B cell (primary cell): ENCODE measurements at regions not wholly inside any gene's neighbourhood (a gene's known extent, or its start where the extent isn't known, plus 50 kb on each side); places are given as distances from the start of the nearest gene placed in this dataset.
A peak's percentile ranks its signal among the peaks of the same experiment; 100 is the strongest.

Experiments
- ATAC-seq: fragments of 200-7000 bp; cut with Tn5 transposase; one replicate; pipeline ENCODE4 v1.10.0; 2021; ENCODE audit warnings: low read depth, mild to moderate bottlenecking, moderate number of reproducible peaks, moderate library complexity
- CTCF ChIA-PET: fragments of 350-600 bp; sonication (Branson Sonifier 250); formaldehyde crosslinking; loops from one replicate; lab custom pipeline; 2021; ENCODE audit warnings: antibody characterized with exemption, inconsistent platforms; lab: Charles Lee
- POLR2A ChIA-PET: fragments of 350-600 bp; sonication (Branson Sonifier 250); formaldehyde crosslinking; loops from one replicate; lab custom pipeline; 2021; ENCODE audit warnings: antibody characterized with exemption; lab: Charles Lee
- DNase-seq: peaks from one replicate; pipeline ENCODE4 v3.0.0; 2013
- H2AFZ ChIP-seq: 2 replicates; pipeline ENCODE4 v1.6.1; 2012; ENCODE audit warnings: mild to moderate bottlenecking, low read depth, low read length; ENCODE audit not compliant: insufficient read depth, poor library complexity, severe bottlenecking
- H3K27ac ChIP-seq, 2 donors: 1 replicate in 1 of 2; 2 replicates in 1 of 2; pipeline ENCODE4 v1.5.1; 2012 to 2013; ENCODE audit warnings: low read length in 2 of 2, mild to moderate bottlenecking in 2 of 2, moderate library complexity in 1 of 2
- H3K27me3 ChIP-seq, 4 experiments: fragments of 200-600 bp in 1 of 4; sonication (generic) in 1 of 4; replicated peaks in 1 of 4; 1 replicate in 2 of 4; 2 replicates in 2 of 4; pipeline versions ENCODE4 v1.6.1 to v1.7.0; 2013 to 2016; ENCODE audit warnings: low read length in 3 of 4, mild to moderate bottlenecking in 2 of 4, mixed read lengths in 1 of 4, moderate library complexity in 1 of 4; ENCODE audit not compliant: insufficient read depth in 4 of 4, control insufficient read depth in 3 of 4; ENCODE audit errors: control extremely low read depth in 1 of 4
- H3K36me3 ChIP-seq, 2 experiments: replicated peaks in 1 of 2; 1 replicate in 1 of 2; 2 replicates in 1 of 2; pipeline versions ENCODE4 v1.6.1 to v1.7.1; 2013; ENCODE audit warnings: low read length in 1 of 2; ENCODE audit not compliant: insufficient read depth in 2 of 2, control insufficient read depth in 1 of 2; ENCODE audit errors: control extremely low read depth in 1 of 2, extremely low read depth in 1 of 2
- H3K4me1 ChIP-seq, 2 donors: fragments of 200-600 bp in 1 of 2; sonication (generic) in 1 of 2; 1 replicate in 1 of 2; 2 replicates in 1 of 2; pipeline versions ENCODE4 v1.5.1 to v1.6.1; 2013 to 2017; ENCODE audit warnings: low read length in 2 of 2; ENCODE audit not compliant: control insufficient read depth in 2 of 2, insufficient read depth in 2 of 2
- H3K4me2 ChIP-seq: replicated peaks from 2 replicates; pipeline ENCODE3; 2012; ENCODE audit warnings: mild to moderate bottlenecking, low read depth, low read length; ENCODE audit not compliant: poor library complexity, severe bottlenecking
- H3K4me3 ChIP-seq, 5 experiments: fragments of 200-600 bp in 1 of 5; sonication (generic) in 1 of 5; 1 replicate in 3 of 5; 2 replicates in 2 of 5; pipeline versions ENCODE4 v1.5.1 to v1.7.0; 2011 to 2016; ENCODE audit warnings: low read length in 4 of 5, mild to moderate bottlenecking in 4 of 5, low read depth in 2 of 5, control low read depth in 1 of 5, moderate library complexity in 1 of 5; ENCODE audit not compliant: insufficient read depth in 1 of 5; ENCODE audit errors: control extremely low read depth in 1 of 5, extremely low read depth in 1 of 5
- H3K79me2 ChIP-seq: fragments of 200-600 bp; sonication (generic); one replicate; pipeline ENCODE4 v1.6.0; 2016; ENCODE audit warnings: low read length; ENCODE audit not compliant: control insufficient read depth, insufficient read depth
- H3K9ac ChIP-seq: fragments of 200-600 bp; sonication (generic); 2 replicates; pipeline ENCODE4 v1.6.1; 2017; ENCODE audit warnings: mild to moderate bottlenecking, low read length, moderate library complexity
- H3K9me3 ChIP-seq, 3 donors: one replicate each; pipeline versions ENCODE4 v1.6.1 to v1.7.1; 2013; ENCODE audit warnings: low read length in 2 of 3; ENCODE audit not compliant: control insufficient read depth in 2 of 3, insufficient read depth in 1 of 3; ENCODE audit errors: control extremely low read depth in 1 of 3
- H4K20me1 ChIP-seq: 2 replicates; pipeline ENCODE4 v1.6.0; 2012; ENCODE audit warnings: mild to moderate bottlenecking, low read length; ENCODE audit not compliant: insufficient read depth, control insufficient read depth, poor library complexity, severe bottlenecking
- H3K27ac Mint-ChIP-seq: one replicate; pipeline ENCODE4 v1.8.0; 2021; ENCODE audit warnings: mixed read lengths
- H3K27me3 Mint-ChIP-seq: one replicate; pipeline ENCODE4 v1.8.0; 2021; ENCODE audit warnings: mixed read lengths
- H3K4me1 Mint-ChIP-seq: one replicate; pipeline ENCODE4 v1.8.0; 2021; ENCODE audit warnings: mixed read lengths
- H3K4me3 Mint-ChIP-seq: one replicate; pipeline ENCODE4 v1.8.0; 2021; ENCODE audit warnings: mixed read lengths
- H3K9me3 Mint-ChIP-seq: one replicate; pipeline ENCODE4 v1.8.0; 2022; ENCODE audit warnings: mixed read lengths; ENCODE audit not compliant: insufficient read depth
- CTCF ChIP-seq: fragments of 200-600 bp; IDR thresholded peaks from one replicate; pipeline ENCODE4 v1.8.0; 2022; ENCODE audit warnings: antibody characterized with exemption, mild to moderate bottlenecking
- EZH2 ChIP-seq: IDR thresholded peaks from 2 replicates; pipeline ENCODE4 v1.6.1; 2012; ENCODE audit warnings: borderline replicate concordance, low read depth, mild to moderate bottlenecking, moderate library complexity, low read length; ENCODE audit not compliant: insufficient read depth, poor library complexity, severe bottlenecking
- WGBS: methylation state at CpG from one replicate; pipeline ENCODE4 v1.1.5; 2013; ENCODE audit warnings: missing lambda C conversion rate; ENCODE audit not compliant: insufficient coverage; 5-methylcytosine and 5-hydroxymethylcytosine counted together
- intact Hi-C: fragments of 100-400 bp; cut with micrococcal nuclease; formaldehyde crosslinking; loops from one replicate; pipeline ENCODE4 v1.10.0; 2022

GRCh38 chr4:11106190-11106589 lies 322.5 kb downstream of the HS3ST1 start:
- no peak for DNase-seq
- Histone ChIP-seq H3K4me1 (peaks cover 15 to 16% of the 10 kb centered on the region in 2 donors), H3K79me2 (no peaks in the 10 kb centered on the region), H4K20me1 (no peaks in the 10 kb centered on the region), H3K27ac (peak overlapping the region in 1 of 2 donors; percentile 19), H3K36me3 (no peaks in the 10 kb centered on the region), H3K4me3 (no peak overlapping the region), H2AFZ (peak overlapping the region; percentile 40), H3K4me2 (no peak overlapping the region), H3K27me3 (no peaks in the 10 kb centered on the region), H3K9me3 (peaks cover 0 to 7% (median 3%) of the 10 kb centered on the region in 3 donors), H3K9ac (no peak overlapping the region)
- POLR2A ChIA-PET: interaction anchor here (0.6 kb wide), 1 partner anchor 33 kb away, joined by 4 read pairs; no protein-coding TSS in a partner anchor
- ATAC-seq: no peak
- H3K4me1 Mint-ChIP-seq: peaks cover 45% of the 10 kb centered on the region
- CTCF ChIA-PET: no interaction called here
- intact Hi-C loops: no loop called here
- H3K27ac Mint-ChIP-seq: no peak overlapping the region
- no peak for TF ChIP-seq CTCF
- TF ChIP-seq EZH2: no peak
- H3K9me3 Mint-ChIP-seq: peaks cover 3% of the 10 kb centered on the region
- H3K4me3 Mint-ChIP-seq: no peak overlapping the region
- H3K27me3 Mint-ChIP-seq: no peaks in the 10 kb centered on the region

DNA sequence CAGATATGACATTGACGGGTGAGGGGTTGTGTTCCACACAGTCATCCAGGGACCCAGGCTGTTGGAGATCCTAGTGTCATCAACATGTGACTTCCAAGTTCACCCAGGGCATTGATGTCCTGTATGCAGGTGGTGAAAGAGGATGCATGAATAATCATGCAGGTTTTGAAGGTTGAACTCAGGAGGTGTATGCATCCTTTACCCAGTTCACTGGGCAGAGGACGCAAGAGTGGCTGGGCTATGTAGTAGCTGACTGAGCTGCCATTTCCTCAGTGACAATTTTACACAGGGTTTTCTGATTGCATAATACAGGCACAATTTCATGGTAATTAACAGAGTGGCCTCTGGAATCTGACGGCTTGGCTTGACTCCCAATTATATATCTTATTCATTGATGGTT lies 323.0 kb downstream of the HS3ST1 start:
- intact Hi-C loops: no loop called here
- H4K20me1 ChIP-seq: no peaks in the 10 kb centered on the region
- no peaks in the 10 kb centered on the region for H3K79me2 ChIP-seq
- no peak overlapping the region for H3K9ac ChIP-seq
- H3K27me3 Mint-ChIP-seq: no peaks in the 10 kb centered on the region
- no peak overlapping the region for H3K27ac Mint-ChIP-seq
- H3K4me1 Mint-ChIP-seq: peaks cover 47% of the 10 kb centered on the region
- no peaks in the 10 kb centered on the region for H3K27me3 ChIP-seq
- H3K4me1 ChIP-seq: peaks cover 18% of the 10 kb centered on the region in 2 donors
- TF ChIP-seq EZH2 (no peak), CTCF (no peak)
- no peak overlapping the region for H3K4me2 ChIP-seq
- POLR2A ChIA-PET: interaction anchor here (0.6 kb wide), 1 partner anchor 33 kb away, joined by 4 read pairs; no protein-coding TSS in a partner anchor
- peak overlapping the region in 1 of 2 donors; percentile 19 for H3K27ac ChIP-seq
- ATAC-seq (no peak), DNase-seq (no peak)
- CTCF ChIA-PET: no interaction called here
- peak overlapping the region; percentile 15 for H2AFZ ChIP-seq
- 100% methylated on average over 1 of the region's 3 CpGs for WGBS
- H3K9me3 Mint-ChIP-seq: peaks cover 3% of the 10 kb centered on the region
- H3K9me3 ChIP-seq: peaks cover 0 to 4% (median 1%) of the 10 kb centered on the region in 3 donors
- no peak overlapping the region for H3K4me3 Mint-ChIP-seq
- H3K36me3 ChIP-seq: no peaks in the 10 kb centered on the region
- no peak overlapping the region for H3K4me3 ChIP-seq
